SU-DHL-6 (cell line): ENCODE measurements at regions not wholly inside any gene's neighbourhood (a gene's known extent, or its start where the extent isn't known, plus 50 kb on each side); places are given as distances from the start of the nearest gene placed in this dataset.
A peak's percentile ranks its signal among the peaks of the same experiment; 100 is the strongest.

Source experiments
- H2AFZ ChIP-seq: fragments of 200-600 bp; sonication (generic); 2 replicates; pipeline ENCODE4 v1.6.1; 2014; ENCODE audit warnings: low read depth, mild to moderate bottlenecking, moderate library complexity, mixed read lengths, antibody characterized with exemption, low read length; ENCODE audit not compliant: severe bottlenecking
- H3F3A ChIP-seq: fragments of 200-600 bp; shearing (Covaris generic); 2 replicates; pipeline ENCODE4 v1.6.0; 2016; ENCODE audit warnings: antibody characterized with exemption, mild to moderate bottlenecking; ENCODE audit not compliant: insufficient read depth
- H3K27ac ChIP-seq: fragments of 200-600 bp; sonication (generic); 2 replicates; pipeline ENCODE4 v1.5.1; 2016; ENCODE audit warnings: low read depth, mild to moderate bottlenecking, low read length, moderate library complexity, mixed read lengths
- H3K27me3 ChIP-seq: fragments of 200-600 bp; sonication (generic), shearing (Covaris generic); 2 replicates; pipeline ENCODE4 v1.6.0; 2014; ENCODE audit warnings: mild to moderate bottlenecking, low read length
- H3K36me3 ChIP-seq: fragments of 200-600 bp; sonication (generic); 2 replicates; pipeline ENCODE4 v1.6.1; 2014; ENCODE audit warnings: mild to moderate bottlenecking, low read length, mixed read lengths
- H3K4me2 ChIP-seq: fragments of 300-600, 200-600 bp; shearing (Covaris generic), sonication (generic); 2 replicates; pipeline ENCODE4 v1.6.0; 2014; ENCODE audit warnings: low read length, low read depth, mild to moderate bottlenecking; ENCODE audit not compliant: poor library complexity, severe bottlenecking
- H3K4me3 ChIP-seq: fragments of 200-600 bp; sonication (generic); 2 replicates; pipeline ENCODE4 v1.5.1; 2014; ENCODE audit warnings: antibody characterized with exemption, low read length, mild to moderate bottlenecking, mixed read lengths; ENCODE audit not compliant: insufficient read depth, poor library complexity, severe bottlenecking
- H3K79me2 ChIP-seq: fragments of 200-600 bp; sonication (generic); 2 replicates; pipeline ENCODE4 v1.6.1; 2014; ENCODE audit warnings: mild to moderate bottlenecking, low read length, moderate library complexity; ENCODE audit not compliant: insufficient read depth
- H3K9ac ChIP-seq: fragments of 200-600 bp; sonication (generic); 2 replicates; pipeline ENCODE4 v1.7.0; 2014; ENCODE audit warnings: mild to moderate bottlenecking, low read length
- H3K9me2 ChIP-seq: fragments of 200-600 bp; sonication (generic); replicated peaks from 2 replicates; pipeline ENCODE4 v1.6.1; 2014; ENCODE audit warnings: low read length; ENCODE audit not compliant: insufficient read depth
- H3K9me3 ChIP-seq: fragments of 200-600 bp; sonication (generic); 2 replicates; pipeline ENCODE4 v1.6.1; 2014; ENCODE audit warnings: low read length, mixed read lengths; ENCODE audit not compliant: insufficient read depth
- H4K20me1 ChIP-seq: fragments of 200-600 bp; sonication (generic); 2 replicates; pipeline ENCODE4 v1.6.1; 2014; ENCODE audit warnings: low read depth, mild to moderate bottlenecking, antibody characterized with exemption, low read length, moderate library complexity, mixed read lengths
- CTCF ChIP-seq: fragments of 200-600 bp; sonication (generic); IDR thresholded peaks from one replicate; pipeline ENCODE4 v1.5.1; 2017; ENCODE audit warnings: antibody characterized with exemption, mild to moderate bottlenecking, low read length, moderate library complexity; ENCODE audit not compliant: insufficient read depth, poor library complexity, severe bottlenecking
- EZH2phosphoT487 ChIP-seq: fragments of 200-600 bp; sonication (generic), shearing (Covaris generic); conservative IDR thresholded peaks from 2 replicates; pipeline ENCODE4 v1.6.1; 2018; ENCODE audit warnings: mild to moderate bottlenecking, antibody characterized with exemption, low read length, moderate library complexity, mixed read lengths

GRCh38 chr5:143695244-143695864, 116.6 kb upstream of the HMHB1 start:
- no peak overlapping the region for H3K4me2 ChIP-seq
- no peaks in the 10 kb centered on the region for H3F3A ChIP-seq
- TF ChIP-seq EZH2phosphoT487 (no peak), CTCF (no peak)
- H2AFZ ChIP-seq: no peak overlapping the region
- no peaks in the 10 kb centered on the region for H3K9me2 ChIP-seq
- H3K27ac ChIP-seq: no peak overlapping the region
- H3K4me3 ChIP-seq: no peak overlapping the region
- no peak overlapping the region for H3K9ac ChIP-seq
- no peaks in the 10 kb centered on the region for H3K79me2 ChIP-seq
- no peaks in the 10 kb centered on the region for H3K27me3 ChIP-seq
- H3K36me3 ChIP-seq: no peaks in the 10 kb centered on the region
- H3K9me3 ChIP-seq: no peaks in the 10 kb centered on the region
- no peaks in the 10 kb centered on the region for H4K20me1 ChIP-seq

- Histone ChIP-seq H3K9me2 (no peaks in the 10 kb centered on the region), H3K9me3 (no peaks in the 10 kb centered on the region), H4K20me1 (no peaks in the 10 kb centered on the region), H3K4me3 (no peak overlapping the region), H2AFZ (peak overlapping the region; percentile 72), H3K4me2 (no peak overlapping the region), H3K27ac (no peak overlapping the region), H3K36me3 (0 out of 2 replicates have a peak, but pooled peaks cover 4% of the 10 kb centered on the region), H3K27me3 (no peaks in the 10 kb centered on the region), H3K79me2 (no peaks in the 10 kb centered on the region), H3K9ac (no peak overlapping the region), H3F3A (no peaks in the 10 kb centered on the region)
- TF ChIP-seq EZH2phosphoT487 (no peak), CTCF (no peak)
These were observed 117.6 kb upstream of the HMHB1 start for GRCh38 chr5:143694357-143694756.

- Histone ChIP-seq H2AFZ (no peak overlapping the region), H3K9ac (no peak overlapping the region)
These were observed 118.2 kb upstream of the HMHB1 start for GRCh38 chr5:143693651-143694252.

More at GRCh38 chr5:143693651-143694252, 118.2 kb upstream of the HMHB1 start:
- TF ChIP-seq CTCF (no peak), EZH2phosphoT487 (no peak)
- no peak overlapping the region for H3K27ac ChIP-seq
- H4K20me1 ChIP-seq: no peaks in the 10 kb centered on the region
- 0 out of 2 replicates have a peak, but pooled peaks cover 5% of the 10 kb centered on the region for H3K36me3 ChIP-seq
- H3K9me2 ChIP-seq: no peaks in the 10 kb centered on the region
- no peak overlapping the region for H3K4me3 ChIP-seq
- H3K4me2 ChIP-seq: no peak overlapping the region
- no peaks in the 10 kb centered on the region for H3F3A ChIP-seq
- H3K79me2 ChIP-seq: no peaks in the 10 kb centered on the region
- no peaks in the 10 kb centered on the region for H3K9me3 ChIP-seq
- H3K27me3 ChIP-seq: no peaks in the 10 kb centered on the region
